DND-41 (cell line): ENCODE measurements at regions not wholly inside any gene's neighbourhood (a gene's known extent, or its start where the extent isn't known, plus 50 kb on each side); places are given as distances from the start of the nearest gene placed in this dataset.

Experiments
- EZH2 ChIP-seq: IDR thresholded peaks from 3 replicates; pipeline ENCODE4 v1.6.1; 2012; ENCODE audit warnings: borderline replicate concordance, low read depth, mild to moderate bottlenecking, moderate library complexity, low read length, inconsistent platforms; ENCODE audit not compliant: severe bottlenecking
- TF ChIP-seq, protein P1 (sequence below): IDR thresholded peaks from 2 replicates; pipeline ENCODE4 v1.5.1; 2012; ENCODE audit warnings: borderline replicate concordance, low read length, moderate library complexity, mild to moderate bottlenecking; ENCODE audit not compliant: poor library complexity, severe bottlenecking; ENCODE audit errors: extremely low read depth

GRCh38 chr5:63483338-63483737 is 478.9 kb downstream of the HTR1A start:
- TF ChIP-seq, protein P1, sequence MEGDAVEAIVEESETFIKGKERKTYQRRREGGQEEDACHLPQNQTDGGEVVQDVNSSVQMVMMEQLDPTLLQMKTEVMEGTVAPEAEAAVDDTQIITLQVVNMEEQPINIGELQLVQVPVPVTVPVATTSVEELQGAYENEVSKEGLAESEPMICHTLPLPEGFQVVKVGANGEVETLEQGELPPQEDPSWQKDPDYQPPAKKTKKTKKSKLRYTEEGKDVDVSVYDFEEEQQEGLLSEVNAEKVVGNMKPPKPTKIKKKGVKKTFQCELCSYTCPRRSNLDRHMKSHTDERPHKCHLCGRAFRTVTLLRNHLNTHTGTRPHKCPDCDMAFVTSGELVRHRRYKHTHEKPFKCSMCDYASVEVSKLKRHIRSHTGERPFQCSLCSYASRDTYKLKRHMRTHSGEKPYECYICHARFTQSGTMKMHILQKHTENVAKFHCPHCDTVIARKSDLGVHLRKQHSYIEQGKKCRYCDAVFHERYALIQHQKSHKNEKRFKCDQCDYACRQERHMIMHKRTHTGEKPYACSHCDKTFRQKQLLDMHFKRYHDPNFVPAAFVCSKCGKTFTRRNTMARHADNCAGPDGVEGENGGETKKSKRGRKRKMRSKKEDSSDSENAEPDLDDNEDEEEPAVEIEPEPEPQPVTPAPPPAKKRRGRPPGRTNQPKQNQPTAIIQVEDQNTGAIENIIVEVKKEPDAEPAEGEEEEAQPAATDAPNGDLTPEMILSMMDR: no peak
- no peak for TF ChIP-seq EZH2
